Breast epithelium (tissue), 4 donors: ENCODE measurements at regions not wholly inside any gene's neighbourhood (a gene's known extent, or its start where the extent isn't known, plus 50 kb on each side); places are given as distances from the start of the nearest gene placed in this dataset.

ENCODE experiments used
- DNase-seq, 2 donors: peaks; one replicate each; pipeline ENCODE4 v3.0.0-alpha.2; 2019; ENCODE audit warnings: low spot score in 2 of 2
- H3K27ac ChIP-seq, 2 donors: fragments of 200-600 bp; sonication (generic) in 1 of 2; one replicate each; pipeline ENCODE4 v1.5.1; 2016 to 2019; ENCODE audit warnings: mild to moderate bottlenecking in 1 of 2
- H3K27me3 ChIP-seq, 2 donors: fragments of 200-600 bp; sonication (generic) in 1 of 2; one replicate each; pipeline versions ENCODE4 v1.5.1 to v1.6.0; 2017 to 2019; ENCODE audit warnings: control low read depth in 1 of 2, mild to moderate bottlenecking in 1 of 2
- H3K36me3 ChIP-seq: fragments of 200-600 bp; one replicate; pipeline ENCODE4 v1.5.1; 2019
- H3K4me1 ChIP-seq, 2 donors: fragments of 200-600 bp; sonication (generic); one replicate each; pipeline ENCODE4 v1.5.1; 2016 to 2019; ENCODE audit warnings: control low read depth in 1 of 2
- H3K4me3 ChIP-seq, 3 donors: fragments of 200-600 bp; sonication (generic); 1 replicate in 2 of 3; 2 replicates in 1 of 3; pipeline ENCODE4 v1.5.1; 2016 to 2019; ENCODE audit warnings: mild to moderate bottlenecking in 3 of 3, moderate library complexity in 2 of 3
- H3K9me3 ChIP-seq, 2 donors: fragments of 200-600 bp; sonication (generic) in 1 of 2; one replicate each; pipeline ENCODE4 v1.5.1; 2016 to 2019; ENCODE audit warnings: control low read depth in 1 of 2
- POLR2A ChIP-seq: fragments of 450-650 bp; IDR thresholded peaks from one replicate; pipeline ENCODE4 v1.6.1; 2016; ENCODE audit warnings: antibody characterized with exemption, mild to moderate bottlenecking, moderate library complexity
- POLR2AphosphoS5 ChIP-seq, 3 donors: sonication (generic); formaldehyde crosslinking; IDR thresholded peaks; one replicate each; pipeline ENCODE4 v1.6.1; 2017; ENCODE audit warnings: antibody characterized with exemption in 3 of 3
- intact Hi-C: fragments of 100-400 bp; cut with DNase I; formaldehyde crosslinking; loops from one replicate; pipeline ENCODE4 v1.15.1; 2023; ENCODE audit warnings: low total_unique reads
- TF ChIP-seq, protein P1 (sequence below), 3 donors: fragments of 450-650 bp; IDR thresholded peaks; one replicate each; pipeline ENCODE4 v1.5.1; 2016 to 2017; ENCODE audit warnings: antibody characterized with exemption in 3 of 3, mild to moderate bottlenecking in 3 of 3, moderate library complexity in 3 of 3

DNA sequence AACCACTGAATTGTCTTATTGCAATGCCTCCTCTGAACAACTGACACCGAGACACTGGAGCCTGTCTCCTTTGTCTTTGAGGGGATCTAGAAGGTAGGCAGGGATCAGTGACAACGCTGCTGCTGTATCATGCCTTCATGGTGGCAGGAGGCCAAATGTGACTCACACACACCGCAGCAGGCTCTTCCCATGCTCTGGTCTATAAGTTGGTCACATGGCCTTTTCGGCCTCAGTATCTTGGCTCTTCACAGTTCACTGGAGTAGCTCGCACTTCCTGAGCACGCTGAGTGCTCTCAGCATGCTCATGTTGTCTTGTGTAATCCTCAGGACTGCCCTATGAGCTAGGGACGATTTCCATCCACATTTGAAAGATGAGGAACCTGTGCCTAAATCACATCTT lies 167.4 kb upstream of the PCSK2 start:
- DNase-seq: no peak
- Histone ChIP-seq H3K27ac (no peak overlapping the region), H3K9me3 (peaks cover 8 to 27% of the 10 kb centered on the region in 2 donors), H3K4me1 (no peaks in the 10 kb centered on the region), H3K4me3 (no peak overlapping the region), H3K36me3 (no peaks in the 10 kb centered on the region), H3K27me3 (no peaks in the 10 kb centered on the region)
- intact Hi-C loops: no loop called here
- TF ChIP-seq, protein P1, sequence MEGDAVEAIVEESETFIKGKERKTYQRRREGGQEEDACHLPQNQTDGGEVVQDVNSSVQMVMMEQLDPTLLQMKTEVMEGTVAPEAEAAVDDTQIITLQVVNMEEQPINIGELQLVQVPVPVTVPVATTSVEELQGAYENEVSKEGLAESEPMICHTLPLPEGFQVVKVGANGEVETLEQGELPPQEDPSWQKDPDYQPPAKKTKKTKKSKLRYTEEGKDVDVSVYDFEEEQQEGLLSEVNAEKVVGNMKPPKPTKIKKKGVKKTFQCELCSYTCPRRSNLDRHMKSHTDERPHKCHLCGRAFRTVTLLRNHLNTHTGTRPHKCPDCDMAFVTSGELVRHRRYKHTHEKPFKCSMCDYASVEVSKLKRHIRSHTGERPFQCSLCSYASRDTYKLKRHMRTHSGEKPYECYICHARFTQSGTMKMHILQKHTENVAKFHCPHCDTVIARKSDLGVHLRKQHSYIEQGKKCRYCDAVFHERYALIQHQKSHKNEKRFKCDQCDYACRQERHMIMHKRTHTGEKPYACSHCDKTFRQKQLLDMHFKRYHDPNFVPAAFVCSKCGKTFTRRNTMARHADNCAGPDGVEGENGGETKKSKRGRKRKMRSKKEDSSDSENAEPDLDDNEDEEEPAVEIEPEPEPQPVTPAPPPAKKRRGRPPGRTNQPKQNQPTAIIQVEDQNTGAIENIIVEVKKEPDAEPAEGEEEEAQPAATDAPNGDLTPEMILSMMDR (IDR thresholded peaks at IDR 0.05): no peak

DNA sequence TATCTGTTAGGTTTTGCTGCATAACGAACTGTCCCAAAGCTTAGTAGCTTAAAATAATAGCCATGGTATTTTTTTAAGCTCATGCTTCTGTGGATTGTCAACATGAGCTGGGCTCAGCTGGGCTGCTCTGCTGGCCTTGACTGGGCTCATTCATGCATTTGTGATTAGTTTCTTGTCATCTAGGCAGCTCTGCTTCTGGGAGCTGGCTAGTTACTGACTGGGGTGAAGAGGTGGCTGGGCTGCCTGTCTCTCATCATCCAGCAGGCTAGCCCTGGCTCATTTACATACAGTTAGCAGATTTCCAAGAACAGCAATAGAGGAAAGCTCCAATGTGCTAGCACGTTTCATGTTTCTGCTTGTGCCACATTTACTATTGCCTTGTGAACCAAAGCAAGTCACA lies 165.1 kb upstream of the PCSK2 start:
- DNase-seq: no peak
- TF ChIP-seq POLR2AphosphoS5 (IDR thresholded peaks at IDR 0.05): no peak
- no peak for TF ChIP-seq POLR2A
- TF ChIP-seq, protein P1 (IDR thresholded peaks at IDR 0.05): no peak
- no peaks in the 10 kb centered on the region for H3K4me1 ChIP-seq
- intact Hi-C loops: no loop called here
- no peaks in the 10 kb centered on the region for H3K27me3 ChIP-seq
- H3K36me3 ChIP-seq: no peaks in the 10 kb centered on the region
- H3K27ac ChIP-seq: no peak overlapping the region
- H3K9me3 ChIP-seq: peaks cover 8 to 18% of the 10 kb centered on the region in 2 donors
- no peak overlapping the region for H3K4me3 ChIP-seq

DNA sequence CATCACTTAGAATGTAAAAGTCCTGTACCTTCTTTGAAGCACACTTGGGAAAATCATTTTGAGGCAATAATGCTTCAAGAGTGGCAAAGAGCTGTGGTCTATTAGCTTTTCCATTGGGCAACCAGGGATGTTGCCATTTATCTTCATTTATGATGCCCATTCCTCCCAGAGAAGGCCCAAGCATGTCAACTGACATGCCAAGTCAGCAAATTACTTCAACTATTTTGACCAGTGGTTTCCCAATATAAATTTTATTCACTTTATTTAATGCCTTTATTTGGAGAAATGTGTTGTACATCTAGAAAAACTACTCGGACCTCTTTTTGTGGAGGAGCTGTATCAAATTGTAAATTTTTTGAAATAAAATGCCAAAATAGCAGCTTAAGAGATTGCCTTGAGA lies 164.1 kb upstream of the PCSK2 start:
- TF ChIP-seq POLR2A: no peak
- Histone ChIP-seq H3K9me3 (peaks cover 3 to 8% of the 10 kb centered on the region in 2 donors), H3K4me3 (no peak overlapping the region), H3K4me1 (no peaks in the 10 kb centered on the region), H3K27me3 (no peaks in the 10 kb centered on the region), H3K36me3 (no peaks in the 10 kb centered on the region), H3K27ac (no peak overlapping the region)
- intact Hi-C loops: no loop called here
- no peak for DNase-seq

DNA sequence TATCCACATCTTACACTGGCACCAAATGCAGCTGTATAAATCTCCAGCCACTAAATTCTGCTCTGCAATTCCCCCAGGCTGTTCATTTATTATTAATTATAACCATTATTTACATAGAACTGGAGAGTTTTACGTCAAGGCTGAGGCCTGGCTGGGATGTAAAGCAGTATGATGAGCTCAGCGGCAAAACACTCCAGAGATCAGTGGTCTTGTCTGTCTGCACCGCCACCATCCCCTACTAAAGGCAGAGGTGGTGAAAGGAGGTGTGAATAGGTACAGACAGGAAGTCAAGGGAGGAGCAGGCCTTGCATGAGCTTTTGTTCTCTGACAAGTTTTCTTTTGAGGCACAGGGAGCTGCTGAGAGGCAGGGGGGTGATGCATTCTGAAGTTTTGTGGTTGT lies 159.9 kb upstream of the PCSK2 start:
- Histone ChIP-seq H3K4me3 (no peak overlapping the region), H3K9me3 (no peaks in the 10 kb centered on the region), H3K27ac (no peak overlapping the region), H3K27me3 (no peaks in the 10 kb centered on the region), H3K4me1 (no peaks in the 10 kb centered on the region), H3K36me3 (no peaks in the 10 kb centered on the region)
- DNase-seq: no peak
- no peak for TF ChIP-seq POLR2A
- TF ChIP-seq, protein P1 (IDR thresholded peaks at IDR 0.05): no peak
- TF ChIP-seq POLR2AphosphoS5 (IDR thresholded peaks at IDR 0.05): no peak
- intact Hi-C loops: no loop called here

DNA sequence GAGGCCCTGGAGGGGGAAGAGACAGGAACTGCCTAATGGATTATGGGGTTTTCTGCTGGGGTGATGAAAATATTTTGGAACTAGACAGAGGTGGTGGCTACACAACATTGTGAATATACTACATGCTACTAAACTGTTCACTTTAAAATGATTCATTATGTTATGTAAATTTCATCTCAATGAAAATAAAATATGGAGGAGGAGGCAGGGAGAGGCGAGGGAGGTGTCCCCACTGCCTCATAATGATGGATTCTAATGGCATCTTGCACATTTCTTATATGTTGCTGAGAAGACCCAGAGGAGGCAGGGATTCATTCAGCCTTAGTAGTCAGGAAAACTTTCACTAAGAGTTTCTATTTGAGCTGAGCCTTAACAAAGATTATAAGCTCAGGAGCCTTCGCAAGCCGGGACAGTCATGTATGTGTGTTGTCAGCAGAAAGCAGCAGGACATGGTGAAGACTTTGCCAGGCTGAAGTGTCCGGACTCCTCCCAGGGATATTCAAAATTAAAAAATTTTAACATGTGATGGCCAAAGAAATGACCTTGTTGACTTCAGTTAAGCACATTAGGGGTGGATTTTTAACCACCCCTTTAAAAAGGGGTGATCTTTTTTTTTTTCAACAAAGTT lies 158.6 kb upstream of the PCSK2 start:
- TF ChIP-seq POLR2AphosphoS5 (IDR thresholded peaks at IDR 0.05) (no peak), POLR2A (no peak)
- TF ChIP-seq, protein P1 (IDR thresholded peaks at IDR 0.05): no peak
- intact Hi-C loops: no loop called here
- Histone ChIP-seq H3K4me3 (no peak overlapping the region), H3K27ac (no peak overlapping the region), H3K9me3 (no peaks in the 10 kb centered on the region), H3K4me1 (no peaks in the 10 kb centered on the region), H3K27me3 (no peaks in the 10 kb centered on the region), H3K36me3 (no peaks in the 10 kb centered on the region)
- DNase-seq: no peak

DNA sequence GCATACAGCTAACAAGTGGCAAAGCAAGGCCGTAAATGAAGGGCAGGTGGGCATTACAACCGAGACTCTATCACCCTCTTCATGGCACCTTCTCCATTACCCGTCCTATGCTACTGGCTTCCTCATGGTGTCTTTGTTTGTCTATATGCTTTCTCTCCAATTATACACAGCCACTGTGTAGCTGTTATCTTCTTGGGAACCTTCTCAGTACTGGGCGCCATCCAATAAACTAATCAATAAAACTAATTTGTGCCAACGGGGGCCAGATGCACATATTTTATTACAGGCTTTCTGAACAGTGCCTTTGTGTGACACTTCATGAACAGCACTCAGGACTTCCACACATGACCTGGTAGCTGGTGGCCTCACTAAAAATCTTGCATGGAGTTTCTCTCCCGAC lies 149.8 kb upstream of the PCSK2 start:
- DNase-seq: no peak
- Histone ChIP-seq H3K27me3 (no peaks in the 10 kb centered on the region), H3K9me3 (no peaks in the 10 kb centered on the region), H3K27ac (no peak overlapping the region), H3K4me3 (no peak overlapping the region), H3K36me3 (no peaks in the 10 kb centered on the region), H3K4me1 (no peaks in the 10 kb centered on the region)
- TF ChIP-seq POLR2A: no peak
- TF ChIP-seq, protein P1 (IDR thresholded peaks at IDR 0.05): no peak
- TF ChIP-seq POLR2AphosphoS5 (IDR thresholded peaks at IDR 0.05): no peak
- intact Hi-C loops: no loop called here
